OCI-LY7 (cell line): ENCODE measurements at regions not wholly inside any gene's neighbourhood (a gene's known extent, or its start where the extent isn't known, plus 50 kb on each side); places are given as distances from the start of the nearest gene placed in this dataset.

Experiments used
- BruUV-seq: library from RNA; stranded (reverse); fragments of 400-500 nt; replicated peaks from 2 replicates; lab custom pipeline; 2021; lab: Mats Ljungman, UMichigan
- CTCF ChIA-PET: fragments of 300-600 bp; sonication (Branson Sonifier 250); formaldehyde crosslinking; loops from one replicate; lab custom pipeline; 2022; ENCODE audit warnings: antibody characterized with exemption; ENCODE audit not compliant: unreplicated experiment; lab: Charles Lee
- POLR2A ChIA-PET: fragments of 300-600 bp; sonication (Branson Sonifier 250); formaldehyde crosslinking; loops from one replicate; lab custom pipeline; 2022; ENCODE audit warnings: antibody characterized with exemption; lab: Charles Lee
- DNase-seq: peaks from one replicate; pipeline ENCODE4 v3.0.0-alpha.2; 2015; ENCODE audit warnings: low spot score
- H2AFZ ChIP-seq: fragments of 200-600 bp; sonication (generic), shearing (Covaris generic); 2 replicates; pipeline ENCODE4 v1.6.1; 2014; ENCODE audit warnings: mild to moderate bottlenecking, antibody characterized with exemption, low read length, moderate library complexity
- H3K27ac ChIP-seq: fragments of 200-600 bp; sonication (generic); 2 replicates; pipeline ENCODE4 v1.5.1; 2014; ENCODE audit warnings: mixed run types, low read depth, mild to moderate bottlenecking, moderate library complexity, low read length, inconsistent platforms; ENCODE audit not compliant: poor library complexity, severe bottlenecking
- H3K36me3 ChIP-seq: fragments of 200-600 bp; sonication (generic); 2 replicates; pipeline ENCODE4 v1.6.1; 2014; ENCODE audit warnings: mild to moderate bottlenecking, antibody characterized with exemption, low read length, moderate library complexity, mixed read lengths; ENCODE audit not compliant: insufficient read depth
- H3K4me1 ChIP-seq: fragments of 200-600 bp; sonication (generic); 2 replicates; pipeline ENCODE4 v1.5.1; 2014; ENCODE audit warnings: mild to moderate bottlenecking, low read length; ENCODE audit not compliant: insufficient read depth, poor library complexity, severe bottlenecking
- H3K4me2 ChIP-seq: fragments of 200-600 bp; sonication (generic); 2 replicates; pipeline ENCODE4 v1.6.1; 2014; ENCODE audit warnings: mild to moderate bottlenecking, low read length
- H3K4me3 ChIP-seq: fragments of 200-600 bp; sonication (generic); 2 replicates; pipeline ENCODE4 v1.5.1; 2014; ENCODE audit warnings: mild to moderate bottlenecking, low read depth, low read length; ENCODE audit not compliant: poor library complexity, severe bottlenecking
- H3K79me2 ChIP-seq: fragments of 200-600 bp; sonication (generic); 2 replicates; pipeline ENCODE4 v1.6.1; 2016; ENCODE audit warnings: low read depth, mild to moderate bottlenecking, low read length, moderate library complexity, mixed read lengths; ENCODE audit not compliant: insufficient read depth
- H3K9me2 ChIP-seq: fragments of 200-600 bp; sonication (generic); 2 replicates; pipeline ENCODE4 v1.6.1; 2016; ENCODE audit warnings: mild to moderate bottlenecking, low read length, mixed read lengths; ENCODE audit not compliant: insufficient read depth
- H3K9me3 ChIP-seq: fragments of 200-600 bp; sonication (generic); 2 replicates; pipeline ENCODE4 v1.6.1; 2014; ENCODE audit warnings: mild to moderate bottlenecking, mixed run types, low read length, mixed read lengths
- H4K20me1 ChIP-seq: fragments of 200-600 bp; sonication (generic); 2 replicates; pipeline ENCODE4 v1.6.1; 2014; ENCODE audit warnings: mild to moderate bottlenecking, antibody characterized with exemption, low read length, moderate library complexity, mixed read lengths; ENCODE audit not compliant: insufficient read depth
- CTCF ChIP-seq: fragments of 200-600 bp; sonication (generic); conservative IDR thresholded peaks from 2 replicates; pipeline ENCODE4 v1.5.1; 2014; ENCODE audit warnings: mild to moderate bottlenecking, antibody characterized with exemption, low read length, moderate library complexity, mixed read lengths
- EZH2phosphoT487 ChIP-seq: fragments of 200-600 bp; sonication (generic); IDR thresholded peaks from 2 replicates; pipeline ENCODE4 v1.6.1; 2018; ENCODE audit warnings: low read depth, borderline replicate concordance, mild to moderate bottlenecking, mixed run types, antibody characterized with exemption, low read length, moderate library complexity, mixed read lengths
- intact Hi-C: fragments of 100-400 bp; cut with micrococcal nuclease; formaldehyde crosslinking; loops from one replicate; pipeline ENCODE4 v1.10.0; 2022; ENCODE audit not compliant: unreplicated experiment

DNA sequence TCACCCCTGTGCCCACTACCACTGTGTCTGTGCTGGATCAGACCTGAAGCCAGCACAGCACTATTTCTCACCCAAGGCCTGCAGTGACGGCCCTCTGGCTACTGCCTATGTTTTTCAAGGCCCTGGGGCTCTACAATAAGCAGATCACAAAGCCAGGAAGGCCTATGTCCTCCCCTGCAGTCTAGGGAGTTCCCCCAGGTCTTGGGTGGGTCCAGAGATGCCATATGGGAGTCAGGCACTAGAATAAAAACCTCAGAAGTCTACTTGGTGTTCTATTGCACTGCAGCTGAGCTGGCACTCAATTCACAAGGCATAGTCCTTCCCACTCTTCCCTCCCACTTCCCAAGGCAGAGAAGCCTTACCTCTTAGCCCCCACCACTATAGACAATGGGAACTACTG is 107.1 kb downstream of the FBXO4 start:
- no peaks in the 10 kb centered on the region for H3K9me2 ChIP-seq
- H4K20me1 ChIP-seq = no peaks in the 10 kb centered on the region
- no peaks in the 10 kb centered on the region for H3K9me3 ChIP-seq
- CTCF ChIA-PET = interaction anchor here (0.5 kb wide), 1 partner anchor 25 kb away, joined by 3 read pairs; no protein-coding TSS in a partner anchor
- TF ChIP-seq CTCF (no peak), EZH2phosphoT487 (no peak)
- POLR2A ChIA-PET = interaction anchor here (1.3 kb wide), 1 partner anchor 26 kb away, joined by 4 read pairs; no protein-coding TSS in a partner anchor
- DNase-seq = no peak
- H3K27ac ChIP-seq = no peak overlapping the region
- no TSS peak for BruUV-seq
- intact Hi-C loops = no loop called here
- no peaks in the 10 kb centered on the region for H3K4me1 ChIP-seq
- H3K4me3 ChIP-seq = no peak overlapping the region
- no peak overlapping the region for H3K4me2 ChIP-seq
- H2AFZ ChIP-seq = no peak overlapping the region
- H3K79me2 ChIP-seq = no peaks in the 10 kb centered on the region
- H3K36me3 ChIP-seq = no peaks in the 10 kb centered on the region

DNA sequence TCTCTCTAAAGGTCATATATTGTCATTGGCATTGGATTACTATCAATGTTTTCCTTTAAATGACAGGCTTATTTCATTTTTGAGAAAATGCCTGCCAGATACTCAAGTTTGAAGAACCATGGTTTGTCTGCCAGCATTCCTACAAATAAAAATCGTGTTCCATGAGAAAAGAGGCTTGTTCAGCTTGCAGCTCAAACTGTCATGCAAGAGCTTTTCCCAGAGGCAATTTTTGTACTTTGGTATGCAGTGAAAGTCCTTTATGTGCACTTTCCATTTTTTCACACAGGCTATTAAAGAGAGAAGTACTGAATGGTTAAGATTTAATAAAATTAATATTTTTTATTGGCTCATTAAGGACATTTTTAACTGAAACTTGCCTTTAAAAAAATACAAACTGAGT is 110.4 kb downstream of the FBXO4 start:
- no peaks in the 10 kb centered on the region for H3K79me2 ChIP-seq
- DNase-seq = no peak
- TF ChIP-seq CTCF (no peak), EZH2phosphoT487 (no peak)
- H3K4me1 ChIP-seq = no peaks in the 10 kb centered on the region
- H2AFZ ChIP-seq = no peak overlapping the region
- no peak overlapping the region for H3K4me3 ChIP-seq
- POLR2A ChIA-PET = interaction anchor here (0.8 kb wide), 1 partner anchor 198 kb away, joined by 3 read pairs; no protein-coding TSS in a partner anchor
- no peak overlapping the region for H3K27ac ChIP-seq
- H3K36me3 ChIP-seq = no peaks in the 10 kb centered on the region
- CTCF ChIA-PET = no interaction called here
- H4K20me1 ChIP-seq = no peaks in the 10 kb centered on the region
- H3K9me3 ChIP-seq = no peaks in the 10 kb centered on the region
- BruUV-seq = no TSS peak
- intact Hi-C loops = no loop called here
- no peak overlapping the region for H3K4me2 ChIP-seq
- H3K9me2 ChIP-seq = no peaks in the 10 kb centered on the region

GRCh38 chr5:42036379-42036778 is 111.3 kb downstream of the FBXO4 start:
- no peak for TF ChIP-seq EZH2phosphoT487
- no peak for TF ChIP-seq CTCF
- no peak for DNase-seq
- POLR2A ChIA-PET = interaction anchor here (0.5 kb wide), 1 partner anchor 454 kb away, joined by 3 read pairs; no protein-coding TSS in a partner anchor
- Histone ChIP-seq H3K27ac (no peak overlapping the region), H4K20me1 (no peaks in the 10 kb centered on the region), H3K79me2 (no peaks in the 10 kb centered on the region), H3K36me3 (no peaks in the 10 kb centered on the region), H3K4me2 (no peak overlapping the region), H3K9me3 (no peaks in the 10 kb centered on the region), H3K9me2 (no peaks in the 10 kb centered on the region), H3K4me1 (no peaks in the 10 kb centered on the region), H2AFZ (no peak overlapping the region), H3K4me3 (no peak overlapping the region)
- intact Hi-C loops = no loop called here
- CTCF ChIA-PET = no interaction called here
- BruUV-seq = no TSS peak
